ENCODE measurements at regions not wholly inside any gene's neighbourhood (a gene's known extent, or its start where the extent isn't known, plus 50 kb on each side); places are given as distances from the start of the nearest gene placed in this dataset.

- TF ChIP-seq CTCF (IDR thresholded peaks at IDR 0.05) (no peak), POLR2A (IDR thresholded peaks at IDR 0.05) (no peak)
Measured at GRCh38 chr5:6222899-6223298, 155.4 kb downstream of the MED10 start.

Data from Peyer's patch (tissue), 4 donors.